WTC11 (cell line): ENCODE measurements at regions not wholly inside any gene's neighbourhood (a gene's known extent, or its start where the extent isn't known, plus 50 kb on each side); places are given as distances from the start of the nearest gene placed in this dataset.

Source experiments
- ATAC-seq: fragments of 200-7000 bp; cut with Tn5 transposase; 2 replicates; pipeline ENCODE4 v1.10.0; 2021; ENCODE audit warnings: mild to moderate bottlenecking, moderate library complexity
- CTCF ChIA-PET: fragments of 300-600 bp; sonication (Branson Sonifier 250); formaldehyde crosslinking; loops from one replicate; lab custom pipeline; 2021; ENCODE audit warnings: antibody characterized with exemption; lab: Charles Lee
- POLR2A ChIA-PET: fragments of 350-600 bp; sonication (Branson Sonifier 250); formaldehyde crosslinking; loops from one replicate; lab custom pipeline; 2021; ENCODE audit warnings: antibody characterized with exemption; lab: Charles Lee
- DNase-seq: peaks from one replicate; pipeline ENCODE4 v3.0.0; 2021; ENCODE audit warnings: low spot score
- H3K27ac Mint-ChIP-seq: 2 replicates; pipeline ENCODE4 v1.8.0; 2021; ENCODE audit warnings: mixed read lengths
- H3K27me3 Mint-ChIP-seq: 2 replicates; pipeline ENCODE4 v1.8.0; 2021; ENCODE audit warnings: low read depth, mild to moderate bottlenecking, moderate library complexity, mixed read lengths
- H3K36me3 Mint-ChIP-seq: 2 replicates; pipeline ENCODE4 v1.8.0; 2021; ENCODE audit warnings: mixed read lengths
- H3K4me1 Mint-ChIP-seq: 2 replicates; pipeline ENCODE4 v1.8.0; 2022; ENCODE audit warnings: mixed read lengths
- H3K4me3 Mint-ChIP-seq: 2 replicates; pipeline ENCODE4 v1.8.0; 2021; ENCODE audit warnings: mild to moderate bottlenecking, moderate library complexity, mixed read lengths
- H3K9me3 Mint-ChIP-seq: 2 replicates; pipeline ENCODE4 v1.8.0; 2021; ENCODE audit warnings: mixed read lengths
- CBFB ChIP-seq: sonication (generic); formaldehyde crosslinking; IDR thresholded peaks from 2 replicates; pipeline ENCODE4 v1.8.1; 2022; ENCODE audit warnings: mild to moderate bottlenecking, low read depth, missing genetic modification reagents
- FOXJ3 ChIP-seq: sonication (generic); formaldehyde crosslinking; IDR thresholded peaks from 2 replicates; pipeline ENCODE4 v1.9.0; 2021; ENCODE audit warnings: missing genetic modification reagents, mild to moderate bottlenecking, borderline replicate concordance
- FOXP1 ChIP-seq: sonication (generic); formaldehyde crosslinking; IDR thresholded peaks from 2 replicates; pipeline ENCODE4 v1.8.0; 2022; ENCODE audit warnings: missing genetic modification reagents, mild to moderate bottlenecking, moderate library complexity, borderline replicate concordance
- GTF2I ChIP-seq: fragments of 250-450 bp; sonication (Bioruptor Pico); conservative IDR thresholded peaks from 2 replicates; pipeline ENCODE4 v1.4.0; 2021; ENCODE audit warnings: mild to moderate bottlenecking
- HMGA2 ChIP-seq: fragments of 250-450 bp; sonication (Bioruptor Pico); IDR thresholded peaks from 2 replicates; pipeline ENCODE4 v1.4.0; 2021; ENCODE audit warnings: mild to moderate bottlenecking, moderate library complexity
- IRF2 ChIP-seq: sonication (generic); formaldehyde crosslinking; IDR thresholded peaks from 2 replicates; pipeline ENCODE4 v1.8.0; 2022; ENCODE audit warnings: low read depth, missing genetic modification reagents, borderline replicate concordance
- NFATC4 ChIP-seq: fragments of 250-450 bp; sonication (Bioruptor Pico); IDR thresholded peaks from 2 replicates; pipeline ENCODE4 v1.9.0; 2021; ENCODE audit warnings: mild to moderate bottlenecking
- NR3C1 ChIP-seq: sonication (generic); formaldehyde crosslinking; conservative IDR thresholded peaks from 2 replicates; pipeline ENCODE4 v1.8.1; 2023; ENCODE audit warnings: low read depth, mild to moderate bottlenecking, missing genetic modification reagents
- SP1 ChIP-seq: sonication (generic); formaldehyde crosslinking; conservative IDR thresholded peaks from 2 replicates; pipeline ENCODE4 v1.8.1; 2022; ENCODE audit warnings: missing genetic modification reagents
- ZNF263 ChIP-seq: sonication (generic); formaldehyde crosslinking; IDR thresholded peaks from 2 replicates; pipeline ENCODE4 v1.8.1; 2022; ENCODE audit warnings: low read depth, mild to moderate bottlenecking, moderate library complexity, missing genetic modification reagents
- ZNF423 ChIP-seq: fragments of 250-450 bp; sonication (Bioruptor Pico); IDR thresholded peaks from 2 replicates; pipeline ENCODE4 v2.1.2; 2022; ENCODE audit warnings: mild to moderate bottlenecking, moderate library complexity
- ZNF671 ChIP-seq: fragments of 250-450 bp; sonication (Bioruptor Pico); IDR thresholded peaks from 2 replicates; pipeline ENCODE4 v1.8.0; 2021; ENCODE audit warnings: mild to moderate bottlenecking
- TF ChIP-seq, protein P1 (sequence below): sonication (generic); formaldehyde crosslinking; conservative IDR thresholded peaks from 2 replicates; pipeline ENCODE4 v1.8.1; 2023; ENCODE audit warnings: mild to moderate bottlenecking, low read depth, missing genetic modification reagents, moderate library complexity
- TF ChIP-seq, protein P2 (sequence below): sonication (generic); formaldehyde crosslinking; IDR thresholded peaks from 2 replicates; pipeline ENCODE4 v1.8.0; 2022; ENCODE audit warnings: mild to moderate bottlenecking, missing genetic modification reagents
- TF ChIP-seq, protein P3 (sequence below): fragments of 250-450 bp; sonication (Bioruptor Pico); IDR thresholded peaks from 2 replicates; pipeline ENCODE4 v1.8.0; 2021; ENCODE audit warnings: mild to moderate bottlenecking
- TF ChIP-seq, protein P4 (sequence below): fragments of 200-600 bp; IDR thresholded peaks from 2 replicates; pipeline ENCODE4 v1.8.0; 2022; ENCODE audit warnings: antibody characterized with exemption
- TF ChIP-seq, protein P5 (sequence below): sonication (generic); formaldehyde crosslinking; IDR thresholded peaks from 2 replicates; pipeline ENCODE4 v1.8.1; 2023; ENCODE audit warnings: mild to moderate bottlenecking, moderate library complexity, missing genetic modification reagents
- TF ChIP-seq, protein P6 (sequence below): sonication (generic); formaldehyde crosslinking; conservative IDR thresholded peaks from 2 replicates; pipeline ENCODE4 v1.8.1; 2022; ENCODE audit warnings: mild to moderate bottlenecking, missing genetic modification reagents
- TF ChIP-seq, protein P7 (sequence below): sonication (generic); formaldehyde crosslinking; IDR thresholded peaks from 2 replicates; pipeline ENCODE4 v1.8.0; 2023; ENCODE audit warnings: missing genetic modification reagents
- TF ChIP-seq, protein P8 (sequence below): fragments of 250-450 bp; sonication (Bioruptor Pico); IDR thresholded peaks from 2 replicates; pipeline ENCODE4 v2.1.2; 2022; ENCODE audit warnings: mild to moderate bottlenecking, moderate library complexity

DNA sequence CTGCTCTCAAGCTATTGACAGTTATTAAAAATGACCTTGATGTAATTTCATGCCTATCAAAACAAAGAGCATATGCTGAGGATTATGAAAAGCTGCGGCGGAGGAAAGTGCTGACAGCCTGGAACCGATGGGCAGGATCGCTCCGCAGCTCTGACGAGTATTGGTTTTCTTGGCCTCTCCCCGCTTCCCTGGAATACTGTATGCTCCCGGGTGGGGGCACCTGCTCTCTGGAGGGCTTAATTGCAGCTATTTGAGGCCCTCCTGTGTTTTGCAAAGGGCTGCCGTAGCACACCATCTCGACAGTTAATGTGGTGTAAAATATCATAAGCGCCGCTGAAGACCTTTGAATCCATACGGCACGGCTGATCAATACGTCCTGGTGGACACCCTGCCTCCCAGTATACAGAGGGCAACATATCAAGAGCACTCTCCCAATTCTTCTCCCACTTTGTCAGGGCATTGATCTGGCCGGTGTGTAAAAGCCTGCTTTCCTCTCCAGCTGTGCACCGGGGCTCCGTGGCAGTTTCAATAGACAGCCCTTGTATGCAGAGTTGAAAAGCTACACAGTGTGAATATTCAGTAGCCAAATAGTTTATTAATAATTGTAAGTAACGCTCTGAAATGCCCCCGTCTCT is 662.4 kb downstream of the GALR1 start:
- CTCF ChIA-PET, result interaction anchor here (1.2 kb wide), 1 partner anchor 12 kb away, joined by 3 read pairs; no protein-coding TSS in a partner anchor
- H3K4me3 Mint-ChIP-seq, result no peak overlapping the region
- POLR2A ChIA-PET, result no interaction called here
- H3K27me3 Mint-ChIP-seq, result peaks cover 6% of the 10 kb centered on the region
- peaks cover 16% of the 10 kb centered on the region for H3K4me1 Mint-ChIP-seq
- ATAC-seq (no peak; the same call in 1 of the 2 replicates), DNase-seq (no peak)
- no peak overlapping the region for H3K27ac Mint-ChIP-seq
- peaks cover 31% of the 10 kb centered on the region for H3K36me3 Mint-ChIP-seq
- H3K9me3 Mint-ChIP-seq, result peaks cover 49% of the 10 kb centered on the region
- TF ChIP-seq FOXJ3, result no peak
- TF ChIP-seq, protein P1, sequence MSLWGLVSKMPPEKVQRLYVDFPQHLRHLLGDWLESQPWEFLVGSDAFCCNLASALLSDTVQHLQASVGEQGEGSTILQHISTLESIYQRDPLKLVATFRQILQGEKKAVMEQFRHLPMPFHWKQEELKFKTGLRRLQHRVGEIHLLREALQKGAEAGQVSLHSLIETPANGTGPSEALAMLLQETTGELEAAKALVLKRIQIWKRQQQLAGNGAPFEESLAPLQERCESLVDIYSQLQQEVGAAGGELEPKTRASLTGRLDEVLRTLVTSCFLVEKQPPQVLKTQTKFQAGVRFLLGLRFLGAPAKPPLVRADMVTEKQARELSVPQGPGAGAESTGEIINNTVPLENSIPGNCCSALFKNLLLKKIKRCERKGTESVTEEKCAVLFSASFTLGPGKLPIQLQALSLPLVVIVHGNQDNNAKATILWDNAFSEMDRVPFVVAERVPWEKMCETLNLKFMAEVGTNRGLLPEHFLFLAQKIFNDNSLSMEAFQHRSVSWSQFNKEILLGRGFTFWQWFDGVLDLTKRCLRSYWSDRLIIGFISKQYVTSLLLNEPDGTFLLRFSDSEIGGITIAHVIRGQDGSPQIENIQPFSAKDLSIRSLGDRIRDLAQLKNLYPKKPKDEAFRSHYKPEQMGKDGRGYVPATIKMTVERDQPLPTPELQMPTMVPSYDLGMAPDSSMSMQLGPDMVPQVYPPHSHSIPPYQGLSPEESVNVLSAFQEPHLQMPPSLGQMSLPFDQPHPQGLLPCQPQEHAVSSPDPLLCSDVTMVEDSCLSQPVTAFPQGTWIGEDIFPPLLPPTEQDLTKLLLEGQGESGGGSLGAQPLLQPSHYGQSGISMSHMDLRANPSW (CRISPR knock-in tag), result no peak
- TF ChIP-seq, protein P2, sequence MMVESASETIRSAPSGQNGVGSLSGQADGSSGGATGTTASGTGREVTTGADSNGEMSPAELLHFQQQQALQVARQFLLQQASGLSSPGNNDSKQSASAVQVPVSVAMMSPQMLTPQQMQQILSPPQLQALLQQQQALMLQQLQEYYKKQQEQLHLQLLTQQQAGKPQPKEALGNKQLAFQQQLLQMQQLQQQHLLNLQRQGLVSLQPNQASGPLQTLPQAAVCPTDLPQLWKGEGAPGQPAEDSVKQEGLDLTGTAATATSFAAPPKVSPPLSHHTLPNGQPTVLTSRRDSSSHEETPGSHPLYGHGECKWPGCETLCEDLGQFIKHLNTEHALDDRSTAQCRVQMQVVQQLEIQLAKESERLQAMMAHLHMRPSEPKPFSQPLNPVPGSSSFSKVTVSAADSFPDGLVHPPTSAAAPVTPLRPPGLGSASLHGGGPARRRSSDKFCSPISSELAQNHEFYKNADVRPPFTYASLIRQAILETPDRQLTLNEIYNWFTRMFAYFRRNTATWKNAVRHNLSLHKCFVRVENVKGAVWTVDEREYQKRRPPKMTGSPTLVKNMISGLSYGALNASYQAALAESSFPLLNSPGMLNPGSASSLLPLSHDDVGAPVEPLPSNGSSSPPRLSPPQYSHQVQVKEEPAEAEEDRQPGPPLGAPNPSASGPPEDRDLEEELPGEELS (CRISPR knock-in tag), result no peak
- TF ChIP-seq NR3C1, result no peak
- no peak for TF ChIP-seq GTF2I (CRISPR knock-in tag)
- TF ChIP-seq, protein P3, sequence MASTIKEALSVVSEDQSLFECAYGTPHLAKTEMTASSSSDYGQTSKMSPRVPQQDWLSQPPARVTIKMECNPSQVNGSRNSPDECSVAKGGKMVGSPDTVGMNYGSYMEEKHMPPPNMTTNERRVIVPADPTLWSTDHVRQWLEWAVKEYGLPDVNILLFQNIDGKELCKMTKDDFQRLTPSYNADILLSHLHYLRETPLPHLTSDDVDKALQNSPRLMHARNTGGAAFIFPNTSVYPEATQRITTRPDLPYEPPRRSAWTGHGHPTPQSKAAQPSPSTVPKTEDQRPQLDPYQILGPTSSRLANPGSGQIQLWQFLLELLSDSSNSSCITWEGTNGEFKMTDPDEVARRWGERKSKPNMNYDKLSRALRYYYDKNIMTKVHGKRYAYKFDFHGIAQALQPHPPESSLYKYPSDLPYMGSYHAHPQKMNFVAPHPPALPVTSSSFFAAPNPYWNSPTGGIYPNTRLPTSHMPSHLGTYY, result no peak
- TF ChIP-seq, protein P4, sequence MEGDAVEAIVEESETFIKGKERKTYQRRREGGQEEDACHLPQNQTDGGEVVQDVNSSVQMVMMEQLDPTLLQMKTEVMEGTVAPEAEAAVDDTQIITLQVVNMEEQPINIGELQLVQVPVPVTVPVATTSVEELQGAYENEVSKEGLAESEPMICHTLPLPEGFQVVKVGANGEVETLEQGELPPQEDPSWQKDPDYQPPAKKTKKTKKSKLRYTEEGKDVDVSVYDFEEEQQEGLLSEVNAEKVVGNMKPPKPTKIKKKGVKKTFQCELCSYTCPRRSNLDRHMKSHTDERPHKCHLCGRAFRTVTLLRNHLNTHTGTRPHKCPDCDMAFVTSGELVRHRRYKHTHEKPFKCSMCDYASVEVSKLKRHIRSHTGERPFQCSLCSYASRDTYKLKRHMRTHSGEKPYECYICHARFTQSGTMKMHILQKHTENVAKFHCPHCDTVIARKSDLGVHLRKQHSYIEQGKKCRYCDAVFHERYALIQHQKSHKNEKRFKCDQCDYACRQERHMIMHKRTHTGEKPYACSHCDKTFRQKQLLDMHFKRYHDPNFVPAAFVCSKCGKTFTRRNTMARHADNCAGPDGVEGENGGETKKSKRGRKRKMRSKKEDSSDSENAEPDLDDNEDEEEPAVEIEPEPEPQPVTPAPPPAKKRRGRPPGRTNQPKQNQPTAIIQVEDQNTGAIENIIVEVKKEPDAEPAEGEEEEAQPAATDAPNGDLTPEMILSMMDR, result no peak
- TF ChIP-seq, protein P5, sequence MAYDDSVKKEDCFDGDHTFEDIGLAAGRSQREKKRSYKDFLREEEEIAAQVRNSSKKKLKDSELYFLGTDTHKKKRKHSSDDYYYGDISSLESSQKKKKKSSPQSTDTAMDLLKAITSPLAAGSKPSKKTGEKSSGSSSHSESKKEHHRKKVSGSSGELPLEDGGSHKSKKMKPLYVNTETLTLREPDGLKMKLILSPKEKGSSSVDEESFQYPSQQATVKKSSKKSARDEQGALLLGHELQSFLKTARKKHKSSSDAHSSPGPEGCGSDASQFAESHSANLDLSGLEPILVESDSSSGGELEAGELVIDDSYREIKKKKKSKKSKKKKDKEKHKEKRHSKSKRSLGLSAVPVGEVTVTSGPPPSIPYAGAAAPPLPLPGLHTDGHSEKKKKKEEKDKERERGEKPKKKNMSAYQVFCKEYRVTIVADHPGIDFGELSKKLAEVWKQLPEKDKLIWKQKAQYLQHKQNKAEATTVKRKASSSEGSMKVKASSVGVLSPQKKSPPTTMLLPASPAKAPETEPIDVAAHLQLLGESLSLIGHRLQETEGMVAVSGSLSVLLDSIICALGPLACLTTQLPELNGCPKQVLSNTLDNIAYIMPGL (CRISPR knock-in tag), result no peak
- TF ChIP-seq, protein P6, sequence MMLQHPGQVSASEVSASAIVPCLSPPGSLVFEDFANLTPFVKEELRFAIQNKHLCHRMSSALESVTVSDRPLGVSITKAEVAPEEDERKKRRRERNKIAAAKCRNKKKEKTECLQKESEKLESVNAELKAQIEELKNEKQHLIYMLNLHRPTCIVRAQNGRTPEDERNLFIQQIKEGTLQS, result no peak
- TF ChIP-seq ZNF671 (CRISPR knock-in tag), result no peak
- TF ChIP-seq FOXP1, result no peak
- TF ChIP-seq ZNF263 (CRISPR knock-in tag), result no peak
- TF ChIP-seq, protein P7, sequence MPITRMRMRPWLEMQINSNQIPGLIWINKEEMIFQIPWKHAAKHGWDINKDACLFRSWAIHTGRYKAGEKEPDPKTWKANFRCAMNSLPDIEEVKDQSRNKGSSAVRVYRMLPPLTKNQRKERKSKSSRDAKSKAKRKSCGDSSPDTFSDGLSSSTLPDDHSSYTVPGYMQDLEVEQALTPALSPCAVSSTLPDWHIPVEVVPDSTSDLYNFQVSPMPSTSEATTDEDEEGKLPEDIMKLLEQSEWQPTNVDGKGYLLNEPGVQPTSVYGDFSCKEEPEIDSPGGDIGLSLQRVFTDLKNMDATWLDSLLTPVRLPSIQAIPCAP, result no peak
- no peak for TF ChIP-seq ZNF423
- TF ChIP-seq, protein P8, sequence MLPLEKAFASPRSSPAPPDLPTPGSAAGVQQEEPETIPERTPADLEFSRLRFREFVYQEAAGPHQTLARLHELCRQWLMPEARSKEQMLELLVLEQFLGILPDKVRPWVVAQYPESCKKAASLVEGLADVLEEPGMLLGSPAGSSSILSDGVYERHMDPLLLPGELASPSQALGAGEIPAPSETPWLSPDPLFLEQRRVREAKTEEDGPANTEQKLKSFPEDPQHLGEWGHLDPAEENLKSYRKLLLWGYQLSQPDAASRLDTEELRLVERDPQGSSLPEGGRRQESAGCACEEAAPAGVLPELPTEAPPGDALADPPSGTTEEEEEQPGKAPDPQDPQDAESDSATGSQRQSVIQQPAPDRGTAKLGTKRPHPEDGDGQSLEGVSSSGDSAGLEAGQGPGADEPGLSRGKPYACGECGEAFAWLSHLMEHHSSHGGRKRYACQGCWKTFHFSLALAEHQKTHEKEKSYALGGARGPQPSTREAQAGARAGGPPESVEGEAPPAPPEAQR (CRISPR knock-in tag), result no peak
- TF ChIP-seq SP1 (CRISPR knock-in tag), result no peak
- TF ChIP-seq HMGA2, result no peak
- no peak for TF ChIP-seq CBFB (CRISPR knock-in tag)
- TF ChIP-seq IRF2, result no peak
- no peak for TF ChIP-seq NFATC4
